ENCODE measurements at regions not wholly inside any gene's neighbourhood (a gene's known extent, or its start where the extent isn't known, plus 50 kb on each side); places are given as distances from the start of the nearest gene placed in this dataset.

- no peak for TF ChIP-seq ZNF426 (tag by site-specific recombination; IDR thresholded peaks at IDR 0.05)
- TF ChIP-seq CTCF (tag by site-specific recombination; IDR thresholded peaks at IDR 0.05) = no peak
- no peak for TF ChIP-seq ZNF274 (IDR thresholded peaks at IDR 0.05; ENCODE audit: low read length)
- no peak for TF ChIP-seq ZNF274 (tag by site-specific recombination; IDR thresholded peaks at IDR 0.05; ENCODE audit: borderline replicate concordance)
- TF ChIP-seq ZNF776 (tag by site-specific recombination; IDR thresholded peaks at IDR 0.05; ENCODE audit: borderline replicate concordance) = no peak
- TF ChIP-seq YY1 (tag by site-specific recombination; IDR thresholded peaks at IDR 0.05) = no peak
- TF ChIP-seq ZNF155 (tag by site-specific recombination; IDR thresholded peaks at IDR 0.05) = no peak
- no peak for TF ChIP-seq ZFP41 (tag by site-specific recombination; IDR thresholded peaks at IDR 0.05; ENCODE audit: borderline replicate concordance)
- no peak for TF ChIP-seq ZNF510 (tag by site-specific recombination; IDR thresholded peaks at IDR 0.05; ENCODE audit: insufficient replicate concordance)
- TF ChIP-seq MYNN (tag by site-specific recombination; IDR thresholded peaks at IDR 0.05; ENCODE audit: borderline replicate concordance) = no peak
- no peak for TF ChIP-seq ZNF148 (tag by site-specific recombination; IDR thresholded peaks at IDR 0.05; ENCODE audit: borderline replicate concordance)
- no peak for TF ChIP-seq ZNF311 (tag by site-specific recombination; IDR thresholded peaks at IDR 0.05; ENCODE audit: borderline replicate concordance)
- no peak for TF ChIP-seq HIC1 (tag by site-specific recombination; IDR thresholded peaks at IDR 0.05)
- TF ChIP-seq BCL11B (tag by site-specific recombination; IDR thresholded peaks at IDR 0.05; ENCODE audit: low read depth) = no peak
Measured at GRCh38 chr10:23955456-23956225, 253.3 kb upstream of the KIAA1217 start.

Measured in HEK293 (cell line).